ENCODE measurements at regions not wholly inside any gene's neighbourhood (a gene's known extent, or its start where the extent isn't known, plus 50 kb on each side); places are given as distances from the start of the nearest gene placed in this dataset.

DNA sequence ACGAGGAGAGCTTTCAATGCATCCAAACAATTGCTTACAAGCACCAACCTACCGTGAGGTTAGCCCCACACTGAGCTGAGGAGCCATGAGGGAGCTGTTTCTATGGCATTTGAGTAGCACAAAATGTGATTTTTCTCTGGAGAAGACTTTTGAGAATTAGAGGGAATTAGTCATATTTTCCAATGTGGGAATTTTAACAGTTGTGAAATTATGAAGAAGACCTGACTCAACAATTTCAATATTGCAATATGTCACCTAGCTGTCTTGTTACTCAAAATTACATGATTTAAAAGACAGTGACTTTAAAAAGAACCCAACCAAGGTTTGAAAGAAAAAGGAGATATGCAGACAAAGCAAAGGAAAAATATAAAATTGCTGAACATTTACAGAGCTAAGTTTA, 62.6 kb upstream of the LY86 start:
- no peak for TF ChIP-seq POLR2A (IDR thresholded peaks at IDR 0.05; ENCODE audit: low read length)
- no peak for TF ChIP-seq GATA1 (IDR thresholded peaks at IDR 0.05; ENCODE audit: low read depth, low read length)

Data from erythroblast (primary cell).